Superior temporal gyrus (tissue), 1 donor: ENCODE measurements at regions not wholly inside any gene's neighbourhood (a gene's known extent, or its start where the extent isn't known, plus 50 kb on each side); places are given as distances from the start of the nearest gene placed in this dataset.

Source experiments
- DNase-seq: peaks from one replicate; pipeline ENCODE4 v3.0.0-alpha.2; 2016; ENCODE audit errors: extremely low spot score

DNA sequence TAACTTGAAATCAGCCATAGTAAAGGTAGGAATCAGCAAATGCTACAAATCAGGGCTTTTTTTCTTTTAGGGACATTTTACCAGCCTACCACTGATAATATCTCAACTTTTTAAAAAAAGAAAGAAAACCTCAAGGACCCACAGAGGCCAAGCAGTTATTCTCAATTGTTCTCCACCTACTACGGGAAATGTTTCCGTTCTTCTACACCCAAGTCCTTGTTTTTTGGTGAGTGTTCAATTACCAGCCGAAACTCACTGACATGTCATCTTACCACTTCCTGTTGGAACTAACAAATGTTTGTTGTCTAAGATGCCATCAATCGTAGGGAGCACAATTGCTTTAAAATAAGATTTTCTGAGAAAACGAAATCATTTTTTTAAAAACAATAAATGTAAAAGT lies 50.2 kb upstream of the CDK1 start:
- no peak for DNase-seq

DNA sequence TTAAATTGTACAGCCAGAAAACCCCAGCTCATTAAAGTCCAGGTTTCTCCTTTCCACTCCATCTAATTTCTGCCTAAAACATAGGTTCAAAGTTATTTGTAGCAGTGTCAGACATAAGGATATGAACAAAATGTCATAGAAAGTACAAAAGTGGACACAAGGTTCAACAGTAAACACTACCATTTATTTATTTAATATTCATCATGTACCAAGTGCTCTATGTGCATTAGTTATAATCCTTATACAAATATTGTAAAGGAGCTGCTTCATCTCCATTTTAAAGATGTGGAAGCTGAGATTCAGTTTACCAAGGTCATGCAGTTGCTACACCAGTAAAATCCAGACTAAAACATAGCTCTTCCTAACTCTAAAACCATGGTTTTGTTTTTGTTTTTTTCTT lies 52.0 kb upstream of the CDK1 start:
- DNase-seq, result no peak

DNA sequence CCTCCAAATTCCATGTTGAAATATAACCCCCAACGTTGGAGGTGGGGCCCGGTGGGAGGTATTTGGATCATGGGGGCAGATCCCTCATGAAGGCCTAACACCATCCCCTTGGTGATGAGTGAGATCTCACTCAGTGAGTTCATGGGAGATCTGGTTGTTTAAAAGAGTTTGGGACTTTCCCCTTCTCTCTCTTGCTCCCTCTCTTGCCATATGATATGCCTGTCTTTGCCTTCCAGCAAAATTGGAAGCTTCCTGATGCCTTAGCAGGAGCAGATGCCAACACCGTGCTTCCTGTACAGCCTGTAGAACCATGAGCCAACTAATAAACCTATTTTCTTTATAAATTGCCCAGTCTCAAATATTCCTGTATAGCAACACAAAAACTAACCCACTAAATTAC lies 55.7 kb upstream of the CDK1 start:
- no peak for DNase-seq

DNA sequence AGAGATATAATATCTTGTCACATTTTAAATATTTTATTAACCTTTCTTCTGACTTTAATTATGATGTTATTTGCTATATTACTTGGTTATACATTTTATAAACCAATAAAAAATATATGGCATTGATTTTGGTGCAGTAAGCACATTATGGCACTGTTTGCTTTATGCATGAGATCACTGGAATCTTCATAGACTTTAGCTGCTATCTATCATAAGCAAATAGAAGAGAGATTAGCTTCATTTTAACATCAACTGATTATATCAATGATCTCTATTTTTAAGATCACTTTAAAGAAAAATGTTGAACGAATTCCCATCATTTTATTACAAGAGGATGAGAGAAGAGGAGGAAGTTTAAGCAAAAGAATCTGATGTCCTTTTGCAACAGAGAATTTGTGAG lies 58.6 kb upstream of the CDK1 start:
- DNase-seq, result no peak

DNA sequence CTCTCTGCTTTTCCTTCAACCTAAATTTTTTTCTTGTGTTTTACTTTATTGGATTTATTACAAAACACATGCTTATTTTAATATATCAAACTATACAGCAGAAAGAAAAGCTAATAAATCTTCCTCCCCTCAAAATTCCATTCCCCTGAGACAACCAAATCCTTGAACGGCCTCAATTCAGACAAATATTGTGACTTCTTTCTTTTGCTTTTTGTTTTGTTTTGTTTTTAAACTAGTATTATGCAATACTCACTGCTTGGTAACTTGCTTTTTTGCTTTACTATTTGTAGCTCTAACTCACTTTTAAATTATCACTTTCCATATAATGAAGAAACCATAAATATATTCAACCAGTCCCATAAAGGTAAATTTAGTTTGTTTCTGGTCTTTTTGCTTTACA lies 59.4 kb upstream of the CDK1 start:
- no peak for DNase-seq

DNA sequence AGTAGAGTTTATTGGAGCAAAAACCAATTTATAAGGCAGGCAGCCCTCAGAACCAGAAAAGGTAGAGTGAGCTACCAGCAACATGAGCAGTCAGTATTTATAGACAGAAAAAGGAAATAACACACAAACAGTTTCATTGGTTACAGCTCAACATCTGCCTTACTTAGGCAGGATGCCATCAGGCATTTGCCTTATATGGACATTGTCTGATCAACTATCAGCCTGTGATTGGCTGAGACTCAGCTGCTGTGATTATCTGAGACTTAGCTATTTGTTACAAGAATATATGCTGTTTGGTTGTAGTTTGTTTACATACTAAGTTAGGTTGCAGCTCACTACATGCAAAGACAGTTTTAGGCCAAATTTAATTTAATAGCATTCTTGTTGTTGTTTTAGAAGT lies 60.4 kb upstream of the CDK1 start:
- DNase-seq, result no peak

DNA sequence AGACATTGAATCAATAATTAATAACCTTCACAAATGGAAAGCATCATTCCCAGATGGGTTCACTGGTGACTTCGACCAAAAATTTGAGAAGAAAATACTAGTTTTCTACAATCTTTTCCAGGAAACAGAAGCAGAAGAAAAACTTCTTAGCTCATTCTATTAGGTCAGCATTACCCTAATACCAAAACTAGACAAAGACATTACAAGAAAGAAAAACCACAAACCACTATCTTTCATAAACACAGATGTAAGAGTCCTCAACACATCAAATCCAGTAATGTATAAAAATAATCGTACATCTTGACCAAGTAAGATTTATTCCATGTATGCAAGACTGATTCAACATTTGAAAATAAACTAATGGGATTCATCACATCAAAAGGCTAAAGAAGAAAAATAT lies 64.0 kb upstream of the CDK1 start:
- DNase-seq, result no peak

DNA sequence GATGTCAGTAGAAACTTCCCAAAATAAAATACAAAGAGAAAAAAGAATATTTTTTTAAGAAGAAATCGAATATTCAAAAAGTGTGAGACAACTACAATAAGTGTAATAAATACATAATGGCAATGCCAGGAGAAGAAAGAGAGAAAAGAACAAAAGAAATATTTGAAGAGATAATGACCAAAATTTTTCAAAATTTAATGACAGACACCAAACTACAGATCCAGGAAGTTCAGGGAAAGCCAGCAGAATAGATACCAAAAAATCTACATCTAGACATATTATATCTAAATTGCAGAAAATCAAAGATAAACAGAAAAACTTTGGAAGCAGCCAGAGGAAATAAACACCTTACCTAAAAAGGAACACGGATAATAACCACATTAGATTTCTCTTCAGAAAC lies 66.8 kb upstream of the CDK1 start:
- DNase-seq, result no peak

DNA sequence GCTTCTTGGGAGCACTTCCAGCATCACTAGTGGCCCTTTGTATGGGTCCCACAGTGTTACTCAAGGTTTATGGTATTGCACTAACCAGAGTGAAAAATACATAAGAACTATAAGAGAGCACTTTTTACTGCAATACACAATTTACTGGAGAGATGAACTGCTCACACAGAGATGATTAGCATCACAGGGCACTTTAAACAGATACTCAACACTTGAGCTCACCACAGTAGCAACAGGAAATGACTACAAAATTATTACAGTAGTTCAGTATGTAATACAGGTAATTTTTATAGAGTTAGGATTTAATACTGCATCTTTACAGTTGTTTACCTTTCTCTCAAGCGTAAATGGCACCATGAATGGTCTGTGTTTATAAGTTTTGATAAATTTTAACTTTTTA lies 68.2 kb upstream of the CDK1 start:
- no peak for DNase-seq

DNA sequence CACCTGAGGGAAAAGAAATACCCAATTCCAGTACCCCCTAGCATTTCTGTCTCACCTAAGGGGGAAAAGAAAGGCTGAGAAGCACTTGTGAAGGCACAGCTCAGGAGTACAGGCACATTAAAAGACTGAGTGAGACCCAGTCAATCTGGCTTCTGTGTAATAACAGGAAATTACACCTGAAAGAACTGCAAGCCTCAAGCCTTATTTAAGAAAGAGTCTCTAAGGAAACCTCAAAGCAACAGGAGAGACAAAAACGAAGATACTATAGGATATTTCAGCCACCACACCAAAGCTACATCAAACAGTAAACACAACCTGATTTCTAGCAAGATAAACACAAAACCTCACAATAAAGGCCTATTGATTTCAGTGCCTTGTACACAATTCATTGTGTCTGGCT lies 69.6 kb upstream of the CDK1 start:
- no peak for DNase-seq

DNA sequence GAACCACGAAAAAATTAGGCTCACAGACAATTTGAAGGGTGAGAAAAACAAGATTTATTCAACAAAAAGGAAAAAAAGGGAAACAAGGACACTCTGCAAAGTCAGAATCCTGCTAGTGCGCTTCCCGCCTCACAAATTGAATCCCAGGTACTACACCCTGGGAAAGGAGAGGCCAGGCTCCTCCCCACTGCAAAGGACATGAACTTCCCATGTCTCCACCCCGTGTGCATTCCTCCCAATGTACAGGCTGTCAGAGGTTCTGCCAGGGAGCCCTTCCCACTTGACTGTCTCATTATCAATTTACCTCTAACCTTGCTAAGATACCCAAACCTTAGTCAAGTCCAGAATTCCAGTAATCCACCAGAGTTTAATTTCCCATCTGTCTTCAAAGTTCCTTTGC lies 70.4 kb upstream of the CDK1 start:
- DNase-seq, result no peak

DNA sequence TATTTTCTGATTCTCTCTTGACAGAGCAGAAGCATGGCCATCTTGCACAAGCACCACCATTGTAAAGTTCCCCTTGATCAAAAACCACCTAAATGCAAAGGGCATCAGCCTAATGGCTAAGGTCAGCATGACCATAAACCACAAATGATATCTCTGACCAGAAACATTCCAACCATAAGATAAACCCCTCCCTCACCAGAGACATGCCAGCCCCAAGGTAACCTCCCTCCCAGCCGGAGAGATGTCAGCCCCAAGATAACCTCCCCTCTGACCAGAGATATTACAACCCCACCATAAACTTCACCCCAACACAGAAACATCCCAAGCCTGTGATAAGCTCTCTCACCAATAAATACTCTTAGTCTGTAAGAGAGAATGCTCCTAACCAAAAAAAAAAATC lies 72.1 kb upstream of the CDK1 start:
- DNase-seq, result no peak

DNA sequence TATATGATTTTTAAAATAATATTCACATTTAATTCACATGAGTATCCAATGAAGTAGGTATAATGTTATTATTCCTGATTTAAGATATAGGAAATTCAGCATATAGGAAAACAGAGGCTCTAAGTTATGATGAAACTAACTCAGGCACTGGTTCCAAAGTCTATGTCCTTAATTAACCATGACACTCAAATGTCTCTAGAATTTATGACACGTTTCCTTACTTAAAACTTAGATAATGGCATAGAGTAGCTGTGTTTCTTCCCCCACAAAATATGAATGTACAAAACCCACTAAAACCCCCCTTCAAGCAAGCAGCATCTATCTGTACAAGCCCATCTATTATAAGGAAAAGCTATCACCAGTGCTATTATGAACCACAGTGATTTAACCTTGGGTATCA lies 72.9 kb upstream of the CDK1 start:
- DNase-seq, result no peak

DNA sequence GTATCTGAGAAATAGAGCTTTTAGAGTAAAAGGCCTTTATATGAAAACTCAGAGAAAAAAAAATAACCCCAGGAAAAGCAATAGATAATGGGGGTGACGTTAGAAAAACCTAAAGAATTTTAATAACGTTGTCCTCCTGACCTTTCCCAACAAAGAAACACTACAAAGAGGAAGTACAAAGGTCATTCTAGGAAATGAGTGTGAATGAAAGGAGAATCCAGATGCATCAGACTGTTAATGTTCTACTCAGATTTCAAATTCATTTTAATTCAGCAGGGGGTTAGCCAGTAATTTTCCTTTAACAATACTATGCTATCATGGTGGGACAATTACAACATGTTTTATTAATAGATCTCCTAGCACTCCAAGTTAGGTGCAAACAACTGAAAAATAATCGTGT lies 73.8 kb upstream of the CDK1 start:
- DNase-seq, result no peak

DNA sequence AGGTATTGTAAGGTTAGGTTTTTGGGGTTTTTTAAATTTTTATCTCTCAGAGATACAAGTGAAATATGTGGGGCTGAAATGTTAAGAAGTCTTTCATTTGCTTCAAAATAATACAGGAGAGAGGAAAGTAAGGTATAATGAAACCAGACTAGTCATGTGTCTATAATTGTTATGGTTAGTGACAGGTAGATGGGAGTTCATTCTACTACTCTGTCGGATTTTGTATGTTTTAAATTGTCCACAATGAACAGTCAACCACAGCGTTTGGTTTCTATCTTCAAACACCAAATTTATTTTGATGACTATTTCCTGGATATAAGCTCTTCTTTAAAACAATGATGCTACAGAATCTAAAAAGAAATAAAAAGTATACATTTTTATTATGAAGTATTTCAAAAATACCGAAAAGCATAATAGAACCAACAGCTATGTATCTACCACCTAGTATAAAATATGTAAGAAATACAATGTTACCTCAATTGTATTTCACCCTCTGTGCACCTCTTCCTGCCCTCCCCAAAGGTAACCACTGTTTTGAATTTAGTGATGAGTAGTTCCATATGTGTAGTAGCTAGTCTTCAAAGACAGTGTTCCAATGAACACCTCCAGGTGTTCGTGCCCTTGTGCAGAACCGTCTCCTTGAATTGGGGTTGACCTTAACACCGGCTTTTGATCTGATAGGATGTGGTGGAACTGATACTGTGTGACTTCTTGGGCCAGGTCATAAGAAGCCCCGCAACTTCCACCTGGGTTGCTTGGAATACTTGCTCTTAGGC lies 74.8 kb upstream of the CDK1 start:
- DNase-seq, result no peak

DNA sequence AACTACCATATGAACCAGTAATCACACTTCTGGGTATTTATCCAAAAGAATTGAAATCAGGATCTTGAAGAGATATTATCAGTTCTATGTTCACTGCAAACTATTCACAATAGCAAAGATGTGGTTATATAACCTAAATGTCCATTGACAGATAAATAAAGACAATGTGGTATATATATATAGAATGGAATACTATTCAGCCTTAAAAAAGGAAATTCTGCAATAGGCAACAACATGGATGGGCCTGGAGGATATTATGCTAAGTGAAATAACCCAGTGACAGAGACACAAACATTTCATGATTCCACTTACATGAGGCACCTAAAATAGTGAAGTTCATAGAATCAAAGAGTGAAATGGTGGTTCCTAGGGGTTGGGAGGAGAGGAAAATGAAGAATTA lies 90.6 kb upstream of the CDK1 start:
- DNase-seq, result no peak

DNA sequence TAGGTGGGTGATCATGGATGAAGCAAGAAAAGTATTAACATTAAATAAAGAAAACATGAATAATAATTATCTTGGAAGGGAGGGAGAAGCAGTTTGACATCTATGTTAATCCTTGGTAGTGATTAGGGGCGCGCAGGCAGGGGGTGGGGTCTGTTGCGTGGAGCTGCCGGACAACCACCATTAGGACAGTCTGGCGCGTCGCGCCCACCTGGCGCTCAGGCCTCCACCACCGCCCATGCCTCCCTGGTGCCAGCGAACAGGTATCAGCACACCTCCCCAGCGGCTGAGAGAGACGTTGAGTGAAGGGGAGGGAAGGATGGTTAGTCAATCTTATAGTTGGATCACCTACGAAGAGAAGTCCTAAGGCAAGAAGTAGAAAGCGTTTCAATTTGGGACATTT lies 94.2 kb upstream of the CDK1 start:
- DNase-seq, result no peak

DNA sequence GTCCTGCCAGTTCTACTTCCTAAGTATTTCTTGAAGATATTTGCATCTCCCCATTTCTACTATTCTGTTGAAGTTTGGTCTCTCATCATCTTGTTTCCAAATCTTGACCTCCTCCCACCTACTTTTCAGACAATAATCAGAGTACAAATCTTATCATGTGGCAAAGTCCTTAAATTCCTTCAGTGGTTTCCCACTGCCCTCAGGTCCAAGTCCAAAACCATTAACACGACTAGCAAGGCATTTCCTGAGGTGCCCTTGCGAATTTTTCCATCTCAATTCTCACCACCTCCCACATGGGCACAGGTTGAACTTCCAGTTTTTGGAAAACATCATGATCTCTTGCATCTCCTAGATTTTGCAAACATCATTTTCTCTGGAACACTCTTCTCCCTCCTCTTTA lies 97.2 kb upstream of the CDK1 start:
- no peak for DNase-seq

DNA sequence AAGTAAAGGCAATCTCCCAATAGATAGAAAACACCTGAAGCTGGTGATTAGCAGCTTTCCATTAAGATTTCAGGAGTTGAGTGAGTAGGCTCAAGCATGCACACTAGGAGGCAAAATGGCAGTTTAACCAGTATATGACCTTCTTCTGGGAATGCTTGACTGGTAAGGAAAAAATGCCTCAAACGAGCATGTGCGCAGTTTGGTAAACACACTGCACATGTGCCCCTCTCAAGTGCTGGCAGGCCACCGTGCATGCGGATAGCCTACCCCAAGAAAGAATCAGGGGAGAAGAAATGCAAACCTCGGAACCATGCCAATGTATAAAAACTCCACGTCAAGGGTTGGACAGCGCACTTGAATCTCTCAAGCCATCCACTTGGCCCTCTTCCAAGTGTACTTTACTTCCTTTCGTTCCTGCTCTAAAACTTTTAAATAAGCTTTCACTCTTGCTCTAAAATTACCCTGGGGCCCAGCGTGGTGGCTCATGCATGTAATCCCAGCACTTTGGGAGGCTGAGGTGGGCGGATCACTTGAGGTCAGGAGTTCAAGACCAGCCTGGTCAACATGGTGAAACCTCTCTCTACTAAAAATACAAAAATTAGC lies 98.8 kb upstream of the CDK1 start:
- DNase-seq, result no peak

DNA sequence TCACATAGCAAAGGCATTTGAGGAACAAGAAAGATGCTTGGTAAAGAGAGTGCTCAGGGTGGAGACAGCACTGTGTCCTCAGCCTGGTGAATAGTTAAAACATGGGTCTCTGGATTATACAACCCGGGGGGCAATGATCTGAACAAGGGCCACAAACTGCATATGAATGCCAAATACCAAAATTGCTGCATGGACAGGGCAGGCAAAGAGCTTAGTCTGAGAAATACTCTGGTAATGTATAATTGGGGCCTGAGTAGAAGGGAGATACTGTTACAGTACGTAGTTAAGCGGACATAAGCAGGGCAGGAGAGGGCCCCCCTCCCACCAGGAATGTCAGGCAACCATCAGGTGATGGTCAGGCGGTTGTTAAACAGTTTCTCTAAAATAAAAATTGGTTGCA lies 99.3 kb upstream of the CDK1 start:
- DNase-seq, result no peak

DNA sequence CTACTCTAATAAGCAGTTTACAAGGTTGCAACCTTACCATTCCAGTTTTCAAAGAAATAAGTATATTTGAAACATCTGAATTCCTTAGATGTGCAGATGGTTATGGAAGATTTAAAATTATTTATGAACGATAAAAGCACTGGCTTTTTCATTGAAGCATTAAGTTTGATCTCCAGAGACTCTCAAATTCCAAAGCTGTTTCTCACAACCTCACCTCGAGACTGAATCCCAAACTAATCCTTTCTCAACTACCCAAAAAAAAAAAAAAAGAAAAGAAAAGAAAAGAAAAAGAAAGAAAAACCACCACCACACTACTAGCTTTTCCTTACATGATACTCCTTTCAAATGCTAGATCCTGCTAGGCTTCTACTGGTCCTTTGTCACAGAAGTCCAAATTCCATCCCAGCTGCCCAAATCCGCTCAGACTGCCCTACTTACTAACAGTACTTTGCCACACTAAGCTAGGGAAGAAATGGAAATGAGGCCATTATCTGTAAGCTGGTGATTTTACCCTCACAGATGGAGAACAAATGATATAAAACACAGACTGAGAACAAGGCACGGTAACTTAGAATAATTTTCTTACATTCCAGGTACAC lies 100.6 kb upstream of the CDK1 start:
- no peak for DNase-seq

DNA sequence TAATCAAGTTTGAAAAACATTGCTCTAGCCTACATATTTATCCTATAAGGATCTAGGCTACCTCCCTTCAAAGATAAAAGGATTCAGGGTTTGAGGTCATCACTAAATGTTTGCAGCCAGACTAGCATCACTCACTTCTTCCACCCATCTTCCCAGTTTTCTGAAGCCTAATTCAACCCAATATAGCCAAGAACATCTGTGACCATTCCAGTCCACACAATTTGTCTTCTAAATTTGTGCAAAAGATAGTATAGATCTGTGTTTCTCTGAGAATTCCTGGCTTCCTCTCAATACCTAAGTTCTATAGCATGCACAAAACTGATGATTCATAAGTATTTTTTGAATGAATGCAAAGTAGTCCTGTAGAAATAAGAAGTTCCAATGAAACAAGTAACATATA lies 103.0 kb upstream of the CDK1 start:
- DNase-seq, result no peak

DNA sequence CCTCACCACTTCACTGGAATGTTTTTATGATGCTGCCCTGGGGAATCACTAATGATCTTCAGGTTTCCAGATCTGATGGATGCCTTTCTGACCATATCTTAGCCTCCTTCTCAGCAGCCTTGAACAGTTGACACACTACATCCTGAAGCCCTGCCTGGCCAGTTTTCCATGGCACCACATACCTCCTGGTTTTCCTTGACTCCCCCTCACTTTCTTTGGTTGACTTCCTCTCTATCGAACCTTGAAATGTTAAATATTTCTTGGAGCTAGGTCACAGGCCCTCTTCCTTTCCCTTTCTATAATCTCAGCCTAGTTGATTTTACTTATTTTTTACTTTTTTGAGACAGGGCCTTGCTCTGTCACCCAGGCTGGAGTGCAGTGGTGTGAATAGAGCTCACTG lies 108.8 kb upstream of the CDK1 start:
- DNase-seq, result no peak

DNA sequence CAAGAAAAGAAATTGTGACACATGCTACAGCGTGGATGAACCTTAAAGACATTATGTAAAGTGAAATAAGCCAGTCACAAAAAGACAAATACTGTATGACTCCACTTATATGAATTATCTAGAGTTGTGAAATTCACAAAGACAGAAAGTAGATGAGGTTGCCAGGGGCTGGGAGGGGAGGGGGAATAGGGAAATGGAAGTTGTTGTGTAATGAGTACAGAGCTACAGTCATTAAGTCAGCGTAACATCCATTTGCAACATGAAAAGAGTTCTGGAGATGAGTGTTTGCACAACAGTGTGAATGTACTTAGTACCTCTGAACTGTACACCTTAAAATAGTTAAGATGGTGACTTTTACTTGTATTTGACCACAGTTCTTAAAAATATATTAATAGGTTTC lies 112.1 kb upstream of the CDK1 start:
- no peak for DNase-seq
